GM12864 (cell line): ENCODE measurements at regions not wholly inside any gene's neighbourhood (a gene's known extent, or its start where the extent isn't known, plus 50 kb on each side); places are given as distances from the start of the nearest gene placed in this dataset.
"Not testable (repeated sequence)": the region's sequence is repeated elsewhere in the genome, so short reads cannot be mapped to it uniquely, and the experiment has no call there.

ENCODE experiments used
- DNase-seq: peaks from one replicate; pipeline ENCODE4 v3.0.0-alpha.2; 2011; ENCODE audit warnings: low read depth
- H3K4me3 ChIP-seq: 2 replicates; pipeline ENCODE4 v1.5.1; 2011; ENCODE audit warnings: mild to moderate bottlenecking, low read depth, low read length, control low read depth
- TF ChIP-seq, protein P1 (sequence below): IDR thresholded peaks from 2 replicates; pipeline ENCODE4 v1.5.1; 2011; ENCODE audit warnings: low read depth, mild to moderate bottlenecking, moderate library complexity, low read length, control low read depth, inconsistent platforms; ENCODE audit errors: missing control alignments

DNA sequence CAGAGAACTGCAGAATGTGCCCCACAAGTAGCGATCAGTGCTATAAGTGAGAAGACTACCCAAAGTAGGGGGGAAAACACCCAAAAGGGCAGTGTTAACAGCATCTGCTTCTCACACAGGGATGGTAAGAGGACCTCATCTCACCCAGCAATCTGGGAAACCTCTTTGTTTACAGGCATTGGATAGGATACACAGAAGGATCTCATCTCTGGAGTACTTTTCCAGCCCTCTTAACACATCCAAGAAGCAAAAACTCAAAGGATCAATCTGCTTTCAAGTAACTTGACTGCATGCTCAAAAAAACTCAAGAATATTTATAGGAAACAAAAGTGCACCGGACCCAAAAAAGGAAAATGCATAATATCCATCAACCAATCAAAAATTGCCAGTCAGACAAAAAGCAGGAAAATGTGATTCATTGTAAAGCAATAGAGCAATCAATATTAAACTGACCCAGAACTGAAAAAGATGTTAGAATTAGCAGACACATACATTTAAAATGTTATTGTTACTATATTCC, 311.0 kb upstream of the CXADR start:
- no peak overlapping the region for H3K4me3 ChIP-seq
- TF ChIP-seq, protein P1, sequence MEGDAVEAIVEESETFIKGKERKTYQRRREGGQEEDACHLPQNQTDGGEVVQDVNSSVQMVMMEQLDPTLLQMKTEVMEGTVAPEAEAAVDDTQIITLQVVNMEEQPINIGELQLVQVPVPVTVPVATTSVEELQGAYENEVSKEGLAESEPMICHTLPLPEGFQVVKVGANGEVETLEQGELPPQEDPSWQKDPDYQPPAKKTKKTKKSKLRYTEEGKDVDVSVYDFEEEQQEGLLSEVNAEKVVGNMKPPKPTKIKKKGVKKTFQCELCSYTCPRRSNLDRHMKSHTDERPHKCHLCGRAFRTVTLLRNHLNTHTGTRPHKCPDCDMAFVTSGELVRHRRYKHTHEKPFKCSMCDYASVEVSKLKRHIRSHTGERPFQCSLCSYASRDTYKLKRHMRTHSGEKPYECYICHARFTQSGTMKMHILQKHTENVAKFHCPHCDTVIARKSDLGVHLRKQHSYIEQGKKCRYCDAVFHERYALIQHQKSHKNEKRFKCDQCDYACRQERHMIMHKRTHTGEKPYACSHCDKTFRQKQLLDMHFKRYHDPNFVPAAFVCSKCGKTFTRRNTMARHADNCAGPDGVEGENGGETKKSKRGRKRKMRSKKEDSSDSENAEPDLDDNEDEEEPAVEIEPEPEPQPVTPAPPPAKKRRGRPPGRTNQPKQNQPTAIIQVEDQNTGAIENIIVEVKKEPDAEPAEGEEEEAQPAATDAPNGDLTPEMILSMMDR: no peak
- no peak for DNase-seq

DNA sequence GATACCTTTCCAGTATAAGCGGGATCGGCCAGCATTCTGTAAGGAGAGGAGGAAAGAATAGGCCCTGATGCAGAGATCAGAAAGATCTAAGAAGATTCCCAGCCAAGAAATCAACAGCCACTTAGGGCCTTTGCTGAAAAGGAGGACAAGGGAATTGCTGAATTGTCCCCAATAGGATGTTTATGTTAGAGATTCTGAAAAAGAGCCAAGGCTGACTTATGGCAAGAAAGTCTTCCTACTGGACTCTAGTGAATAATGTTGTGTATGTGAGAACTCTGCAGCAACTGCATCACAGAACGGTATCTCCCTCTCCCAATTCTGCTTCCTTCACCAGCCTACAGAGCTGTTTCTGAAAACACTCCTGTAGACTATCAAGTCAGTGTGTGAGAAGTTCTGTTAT, 298.0 kb upstream of the CXADR start:
- TF ChIP-seq, protein P1: no peak
- no peak overlapping the region for H3K4me3 ChIP-seq
- no peak for DNase-seq

GRCh38 chr21:17219050-17219449, 293.8 kb upstream of the CXADR start:
- DNase-seq, H3K4me3 ChIP-seq: not testable (repeated sequence)

GRCh38 chr21:17231124-17231523, 281.7 kb upstream of the CXADR start:
- H3K4me3 ChIP-seq: no peak overlapping the region
- DNase-seq: no peak
- TF ChIP-seq, protein P1: no peak

DNA sequence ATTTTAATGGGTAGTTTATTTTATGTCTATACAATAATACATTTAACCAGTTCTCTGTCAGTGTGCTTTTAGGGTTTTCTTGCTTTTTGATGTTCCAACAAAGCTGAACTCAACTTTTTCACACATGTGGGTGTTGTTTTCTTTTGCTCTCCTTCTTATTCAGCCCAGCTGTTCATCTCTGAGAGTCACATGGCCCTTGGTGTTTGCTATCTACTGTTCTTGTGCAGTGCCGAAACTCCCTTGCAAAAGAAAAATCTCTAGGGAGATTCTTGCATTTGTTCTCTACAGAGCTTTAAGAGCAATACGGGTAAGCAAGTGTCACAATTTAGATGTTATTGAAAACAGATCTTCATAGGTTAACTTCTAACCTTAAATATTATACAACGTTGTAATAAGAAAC, 281.1 kb upstream of the CXADR start:
- TF ChIP-seq, protein P1: no peak
- no peak for DNase-seq
- H3K4me3 ChIP-seq: no peak overlapping the region

DNA sequence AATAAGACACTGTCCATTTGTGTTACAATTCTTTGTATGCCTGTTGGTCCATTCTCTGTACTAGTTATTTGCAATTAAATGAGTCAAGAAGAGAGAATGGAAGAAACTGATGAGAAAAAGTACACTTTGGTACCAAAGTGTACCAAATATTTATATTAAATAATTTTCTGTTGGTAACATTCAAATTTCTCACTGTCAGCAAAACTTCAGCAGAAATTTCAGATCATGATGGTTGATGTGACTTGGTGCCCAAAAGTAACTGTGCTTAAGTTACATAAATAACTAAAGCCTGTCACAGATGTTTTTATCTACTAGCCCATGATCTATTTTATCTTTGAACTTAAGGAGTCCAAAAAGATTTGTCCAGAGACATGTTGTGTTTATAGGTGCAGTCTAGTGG, 274.4 kb upstream of the CXADR start:
- H3K4me3 ChIP-seq: no peak overlapping the region
- TF ChIP-seq, protein P1: no peak
- DNase-seq: no peak

DNA sequence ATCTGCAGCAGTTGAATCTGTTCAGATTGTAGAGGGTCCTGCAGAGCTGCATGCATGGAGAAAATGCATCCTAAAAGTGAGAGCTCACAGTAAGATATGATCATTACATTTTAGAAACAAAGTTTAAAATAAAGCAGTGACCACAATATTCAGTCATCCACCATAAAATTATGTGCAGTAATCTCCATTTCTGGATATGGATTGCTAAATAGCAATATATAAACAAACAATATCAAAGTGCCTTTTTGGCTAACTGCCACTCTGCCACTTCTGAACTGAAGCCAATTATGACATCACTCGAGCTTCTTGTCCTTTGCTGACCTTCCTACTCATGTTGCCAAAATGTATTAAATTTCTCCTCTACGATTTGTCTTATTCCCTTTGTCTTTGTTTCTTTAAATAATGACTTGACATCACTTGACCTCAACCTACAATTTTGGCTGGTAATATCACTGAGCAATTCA, 262.0 kb upstream of the CXADR start:
- H3K4me3 ChIP-seq: no peak overlapping the region
- no peak for DNase-seq
- TF ChIP-seq, protein P1: no peak
